ENCODE measurements at regions not wholly inside any gene's neighbourhood (a gene's known extent, or its start where the extent isn't known, plus 50 kb on each side); places are given as distances from the start of the nearest gene placed in this dataset.

GRCh38 chr19:21611659-21612402, 106.4 kb downstream of the ZNF429 start (continued):
- TF ChIP-seq NFE2 (IDR thresholded peaks at IDR 0.05; ENCODE audit: low read depth) (no peak), ZNF398 (CRISPR knock-in tag; IDR thresholded peaks at IDR 0.05) (no peak), HDAC8 (tag; IDR thresholded peaks at IDR 0.05) (0 out of 2 replicates have a peak, but pooled peaks have one; percentile 31), ZNF124 (CRISPR knock-in tag; IDR thresholded peaks at IDR 0.05) (no peak), HNRNPL (IDR thresholded peaks at IDR 0.05; ENCODE audit: low read depth, low read length) (no peak), TAF9B (IDR thresholded peaks at IDR 0.05; ENCODE audit: partially characterized antibody) (peak; percentile 44), RBM22 (IDR thresholded peaks at IDR 0.05; ENCODE audit: low read depth, low read length, poor library complexity, severe bottlenecking) (no peak), ILK (tag; IDR thresholded peaks at IDR 0.05; ENCODE audit: borderline replicate concordance, low read depth) (no peak; the same call in 1 of the 2 replicates), ZNF23 (CRISPR knock-in tag; IDR thresholded peaks at IDR 0.05) (no peak), ZNF395 (CRISPR knock-in tag; IDR thresholded peaks at IDR 0.05) (peak; percentile 55; the same call in 1 of the 2 replicates), CTCFL (IDR thresholded peaks at IDR 0.05; ENCODE audit: borderline replicate concordance, insufficient read depth, low read depth, low read length, poor library complexity, severe bottlenecking) (no peak), ERF (CRISPR knock-in tag; IDR thresholded peaks at IDR 0.05) (no peak), POU5F1 (IDR thresholded peaks at IDR 0.05; ENCODE audit: borderline replicate concordance, low read depth, low read length, partially characterized antibody) (no peak), BACH1 (tag; IDR thresholded peaks at IDR 0.05) (0 out of 2 replicates have a peak, but pooled peaks have one; percentile 29), POLR2AphosphoS2 (IDR thresholded peaks at IDR 0.05; ENCODE audit: low read length) (no peak), ZNF239 (CRISPR knock-in tag; IDR thresholded peaks at IDR 0.05) (no peak; the same call in 1 of the 2 replicates), MAFK (IDR thresholded peaks at IDR 0.05; ENCODE audit: low read length) (no peak), ZBTB2 (IDR thresholded peaks at IDR 0.05) (no peak), MEF2D (tag; conservative IDR thresholded peaks at IDR 0.05; ENCODE audit: low read depth) (no peak; the same call in none of the 2 replicates), THRA (IDR thresholded peaks at IDR 0.05) (no peak)

Measured in K562 (cell line).